HG03521 (cell line): ENCODE measurements at regions not wholly inside any gene's neighbourhood (a gene's known extent, or its start where the extent isn't known, plus 50 kb on each side); places are given as distances from the start of the nearest gene placed in this dataset.
"Not testable (repeated sequence)": the region's sequence is repeated elsewhere in the genome, so short reads cannot be mapped to it uniquely, and the experiment has no call there.

ENCODE experiments used
- ATAC-seq: cut with Tn5 transposase; IDR thresholded peaks from one replicate; pipeline ENCODE4 v1.9.1; 2021; ENCODE audit warnings: mild to moderate bottlenecking, moderate library complexity; ENCODE audit not compliant: unreplicated experiment

DNA sequence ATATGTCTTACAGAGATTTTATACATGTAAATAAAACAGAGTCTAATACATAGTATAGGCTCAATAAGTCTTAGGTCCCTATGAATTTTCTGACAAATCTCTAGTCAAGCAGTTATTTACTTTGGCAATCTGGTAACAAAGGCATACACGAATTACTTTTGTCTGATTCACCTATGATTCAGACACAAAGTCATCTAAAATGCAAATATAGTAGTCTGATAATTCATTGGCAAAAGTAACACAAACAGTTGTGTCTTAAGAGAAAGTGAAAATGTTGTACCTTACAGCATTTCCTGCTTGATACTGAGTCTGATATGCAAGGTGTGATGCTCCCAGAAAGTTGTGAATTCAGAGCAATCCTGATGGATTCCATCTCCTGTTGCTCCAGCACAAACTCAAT is 209.4 kb upstream of the PRSS1 start:
- no peak for ATAC-seq

DNA sequence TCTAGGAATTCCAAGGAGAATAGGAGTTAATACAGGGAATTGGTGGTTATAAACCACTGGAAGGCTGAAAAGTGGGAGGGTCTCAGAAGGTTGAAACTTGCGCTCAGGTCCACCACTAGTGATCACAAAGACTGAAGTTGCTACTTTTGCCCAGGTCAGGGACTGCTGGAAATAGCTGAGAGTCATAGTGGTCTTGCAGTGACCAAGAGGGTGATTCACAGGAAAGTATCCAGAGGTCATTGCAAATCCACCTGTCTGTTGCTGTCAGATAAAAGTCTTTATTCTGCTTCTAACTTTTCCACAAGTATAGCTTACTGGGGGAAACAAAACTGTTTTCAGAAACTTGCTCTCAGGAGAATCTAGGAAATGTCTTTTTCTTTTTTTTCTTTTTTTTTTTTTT is 211.5 kb upstream of the PRSS1 start:
- no peak for ATAC-seq

DNA sequence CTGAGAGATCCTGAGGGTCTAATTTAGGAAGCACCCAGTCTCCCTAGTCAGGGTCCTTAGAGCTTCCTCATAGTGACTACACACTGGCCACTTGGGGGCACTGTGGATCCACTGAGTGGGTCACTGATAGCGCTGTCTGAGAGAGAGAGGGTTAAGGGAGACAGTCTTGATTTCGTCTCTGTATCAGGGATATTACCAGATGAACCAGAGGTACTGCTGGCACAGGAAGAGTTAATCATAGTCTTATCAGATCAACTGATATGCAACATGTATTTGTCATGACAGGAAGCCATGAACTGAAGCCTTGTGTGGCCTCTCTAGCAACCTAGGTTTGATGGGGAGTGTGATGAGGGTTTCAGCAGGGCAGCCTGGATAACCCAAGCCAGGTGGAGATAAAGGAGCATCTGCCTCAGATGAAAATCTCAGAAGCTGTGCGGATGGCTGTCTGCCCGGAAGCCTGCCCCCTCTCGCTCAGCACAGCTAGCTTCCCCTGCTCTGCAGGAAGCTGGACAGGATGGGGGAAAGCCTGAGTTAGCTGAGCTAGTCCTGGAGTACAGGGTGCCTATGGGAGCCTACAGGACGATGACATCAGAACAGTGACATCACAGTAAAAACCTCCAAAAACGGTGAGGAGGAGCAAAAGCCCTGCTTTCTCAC is 214.0 kb upstream of the PRSS1 start:
- peak; percentile 85 for ATAC-seq

DNA sequence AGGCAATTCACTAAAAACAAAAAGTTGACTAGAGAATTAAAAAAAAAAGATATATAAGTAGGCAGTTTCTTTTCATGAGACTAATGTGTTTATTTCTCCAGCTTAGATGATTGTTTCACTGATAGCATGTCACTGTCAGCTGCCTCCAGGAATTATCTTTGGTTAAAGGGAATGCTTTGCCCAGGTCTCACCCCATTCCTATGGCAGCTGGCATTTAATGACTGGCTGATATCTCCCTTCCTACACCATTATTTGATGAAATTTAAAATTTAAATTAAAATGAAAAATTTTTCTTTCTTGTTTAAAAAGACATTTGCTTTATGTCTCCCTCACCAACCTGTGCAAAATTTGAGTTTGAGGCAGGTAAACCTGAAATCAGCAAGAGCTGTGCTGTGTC is 214.5 kb upstream of the PRSS1 start:
- ATAC-seq, result no peak

DNA sequence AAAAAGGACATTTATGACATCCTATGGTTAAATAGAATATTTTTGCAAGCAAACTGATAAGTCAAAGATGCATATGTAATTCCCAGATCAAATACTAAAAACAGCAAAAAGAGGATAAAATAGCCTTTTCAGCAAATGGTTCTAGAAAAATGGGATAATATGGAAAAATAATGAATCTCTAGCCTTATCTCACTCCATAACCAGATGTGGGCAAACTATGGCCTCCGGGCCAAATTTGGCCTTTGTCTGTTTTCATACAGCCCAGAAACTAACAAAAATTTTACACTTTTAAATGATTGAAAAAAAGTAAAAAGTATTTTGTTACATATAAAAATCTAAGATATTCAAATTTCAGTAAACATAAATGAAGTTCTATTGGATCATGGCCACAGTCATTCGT is 215.4 kb upstream of the PRSS1 start:
- no peak for ATAC-seq

DNA sequence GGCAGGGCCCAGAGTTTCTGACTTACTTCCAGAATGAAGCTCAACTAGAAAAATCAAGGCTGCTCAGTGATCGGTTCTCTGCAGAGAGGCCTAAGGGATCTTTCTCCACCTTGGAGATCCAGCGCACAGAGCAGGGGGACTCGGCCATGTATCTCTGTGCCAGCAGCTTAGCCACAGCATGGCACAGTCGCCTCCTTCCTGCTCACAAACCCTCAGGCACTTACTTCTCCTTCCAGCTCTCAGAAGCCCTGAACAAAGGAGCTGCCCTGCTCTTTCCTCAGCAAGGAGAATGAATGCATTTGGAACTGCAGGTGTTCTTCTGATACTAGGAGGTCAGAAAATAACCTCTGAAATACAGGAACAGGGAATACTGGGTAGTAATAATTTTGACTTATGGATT is 219.7 kb upstream of the PRSS1 start:
- ATAC-seq, result no peak

DNA sequence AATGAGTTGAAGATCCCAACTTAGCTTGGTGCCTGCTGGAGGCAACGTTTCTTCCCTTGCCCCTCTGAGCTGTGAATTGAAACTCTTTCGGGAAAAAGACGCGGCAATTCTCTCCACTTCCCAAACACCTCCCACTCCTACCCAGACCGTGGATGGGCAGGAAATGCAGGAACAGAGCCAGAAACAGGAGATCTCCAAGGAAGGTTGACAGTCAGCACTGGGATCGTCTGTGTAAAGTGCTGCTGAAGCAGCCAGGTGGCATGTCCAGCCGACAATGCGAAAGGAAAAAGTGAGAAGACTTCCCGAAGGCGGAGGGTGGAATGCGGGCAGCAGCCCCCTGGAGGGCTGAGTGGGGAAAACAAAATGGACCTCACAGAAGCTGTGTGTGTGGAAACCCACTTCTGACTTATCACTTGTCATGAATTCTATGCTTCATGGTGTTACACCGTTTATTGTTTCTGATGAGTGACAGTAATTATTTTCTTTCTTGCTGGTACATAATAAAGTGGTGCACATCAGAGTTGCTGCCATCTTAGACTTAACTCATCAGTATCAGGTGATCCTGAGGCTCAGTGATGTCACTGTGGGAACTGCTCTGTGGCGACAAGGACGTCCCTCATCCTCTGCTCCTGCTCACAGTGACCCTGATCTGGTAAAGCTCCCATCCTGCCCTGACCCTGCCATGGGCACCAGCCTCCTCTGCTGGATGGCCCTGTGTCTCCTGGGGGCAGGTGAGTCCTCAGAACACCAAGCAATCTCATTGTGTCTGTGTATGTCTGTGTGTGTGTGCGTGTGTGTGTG is 220.5 kb upstream of the PRSS1 start:
- no peak for ATAC-seq

DNA sequence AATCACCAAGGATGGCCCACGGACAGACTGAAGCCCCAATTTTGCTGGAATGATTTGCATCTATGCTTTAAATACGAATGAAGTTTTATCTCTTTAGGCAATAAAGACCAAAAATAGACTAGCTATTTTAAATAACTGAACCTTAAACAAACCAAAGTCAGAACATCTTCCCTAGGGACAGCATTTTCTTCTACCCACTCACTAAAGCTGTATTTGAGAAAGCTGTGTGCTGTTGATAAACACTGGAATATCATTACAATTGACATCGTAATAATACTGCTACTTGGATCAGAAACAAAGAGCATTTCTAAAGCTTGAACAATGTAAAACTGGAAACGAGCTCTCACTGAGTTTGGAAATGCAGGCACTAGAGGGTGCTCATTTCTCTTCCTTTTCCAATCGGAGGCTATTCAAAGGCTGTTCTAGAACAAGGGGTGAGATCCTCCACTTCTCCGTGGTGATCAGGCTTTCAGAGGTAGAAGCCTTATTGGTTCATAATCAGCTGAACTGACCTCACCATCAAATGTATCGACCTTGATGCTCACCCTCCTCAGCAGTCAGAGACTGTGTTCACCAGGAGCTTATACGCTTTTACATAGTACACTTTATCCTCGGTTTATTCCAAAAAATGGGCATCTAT is 225.3 kb upstream of the PRSS1 start:
- ATAC-seq, result no peak

DNA sequence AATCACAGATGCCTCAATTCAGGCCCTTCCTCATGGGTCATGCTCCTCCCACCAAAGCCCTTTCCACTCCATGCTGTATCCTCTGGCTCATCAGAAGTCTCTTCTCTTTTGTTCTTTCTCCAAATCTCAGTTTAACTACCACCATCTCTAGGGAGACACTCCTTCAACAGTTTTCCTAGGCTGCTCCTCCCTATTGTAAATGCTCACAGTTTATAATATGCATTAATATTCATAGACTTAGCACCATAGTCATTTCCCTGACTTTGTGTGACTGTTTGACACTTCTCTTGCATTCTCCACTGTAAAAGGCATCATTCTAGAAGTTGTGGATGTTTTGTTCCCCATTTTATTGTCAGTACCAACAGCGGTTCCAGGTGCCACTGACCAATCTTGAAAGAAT is 226.5 kb upstream of the PRSS1 start:
- no peak for ATAC-seq

DNA sequence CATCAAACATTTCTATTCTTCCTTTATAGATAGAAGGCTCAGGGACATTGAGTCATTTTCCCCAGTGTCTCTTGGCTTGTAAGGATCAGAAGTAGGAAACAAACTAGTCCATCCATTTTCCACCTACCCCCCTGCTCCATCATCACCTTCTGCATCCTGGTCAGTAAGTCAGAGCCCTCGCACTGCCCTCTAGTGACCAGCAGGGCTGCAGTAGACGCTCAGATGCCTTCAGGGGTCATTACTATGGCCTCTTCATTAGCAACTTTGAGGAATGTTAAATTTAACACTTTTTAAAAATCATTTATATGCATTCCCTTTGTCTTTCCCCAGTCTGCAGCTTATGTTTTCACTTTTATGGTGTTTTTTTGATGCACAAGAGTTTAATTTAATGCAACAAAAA is 228.4 kb upstream of the PRSS1 start:
- not testable (repeated sequence) for ATAC-seq

DNA sequence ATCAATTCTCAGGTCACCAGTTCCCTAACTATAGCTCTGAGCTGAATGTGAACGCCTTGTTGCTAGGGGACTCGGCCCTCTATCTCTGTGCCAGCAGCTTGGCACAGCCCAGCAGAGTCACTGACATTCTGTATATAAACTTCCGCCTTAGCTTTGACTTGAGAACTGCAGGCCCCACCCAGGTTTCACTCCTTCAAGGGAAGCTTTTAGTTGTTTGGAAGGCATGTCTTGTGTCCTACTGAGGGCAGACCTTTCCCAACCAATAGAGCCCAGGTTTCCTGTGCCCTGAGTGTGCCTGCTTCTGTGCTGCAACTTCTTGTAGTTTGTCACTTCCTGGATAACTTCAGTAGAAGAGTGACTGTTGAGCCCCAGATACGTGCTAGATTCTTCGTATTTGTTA is 228.8 kb upstream of the PRSS1 start:
- not testable (repeated sequence) for ATAC-seq

DNA sequence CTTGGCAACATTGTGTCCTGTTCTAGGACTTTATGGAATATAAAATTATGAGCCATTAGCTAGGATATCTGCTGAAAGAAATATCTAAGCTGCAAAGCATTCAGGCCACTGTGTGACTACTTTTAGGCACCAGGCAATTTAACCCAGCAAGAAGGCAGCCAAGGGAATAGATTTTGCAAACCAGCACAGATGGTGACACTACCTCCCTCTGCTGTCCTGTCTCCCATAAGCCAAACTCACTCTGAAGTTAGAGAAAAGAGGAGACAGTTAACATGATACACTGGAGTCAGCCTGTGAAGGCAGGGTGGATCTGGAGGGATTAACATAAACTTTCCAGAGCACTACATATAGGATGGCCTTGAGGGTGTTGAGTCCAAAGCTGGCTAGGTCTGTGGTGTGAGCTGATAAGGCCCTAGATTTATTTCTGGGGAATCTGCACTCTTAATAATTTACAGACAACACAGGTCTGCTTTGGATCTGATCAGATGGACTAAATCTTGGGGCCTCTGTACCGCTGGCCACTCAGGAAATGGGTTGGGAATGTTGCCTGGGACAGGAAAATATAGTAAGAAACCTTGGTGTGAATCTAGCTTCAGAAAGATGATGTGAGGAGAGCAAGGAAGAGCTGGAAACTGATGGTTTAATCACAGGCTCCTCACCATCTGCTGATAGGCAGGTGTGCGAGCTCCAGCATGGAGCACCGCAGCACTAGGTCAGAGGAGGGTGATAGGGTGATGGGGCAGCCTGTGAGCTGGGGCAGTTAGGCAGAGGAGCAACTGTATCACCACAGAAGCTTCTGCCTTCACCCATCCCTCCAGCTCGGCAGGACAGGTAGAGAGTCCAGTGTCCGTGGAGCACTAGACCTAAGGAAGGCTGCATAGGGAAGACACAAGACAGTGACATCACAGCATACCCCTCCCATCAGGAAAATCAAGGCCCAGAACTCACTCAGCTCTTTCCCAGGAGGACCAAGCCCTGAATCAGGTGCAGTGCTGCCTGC is 229.9 kb upstream of the PRSS1 start:
- no peak for ATAC-seq

DNA sequence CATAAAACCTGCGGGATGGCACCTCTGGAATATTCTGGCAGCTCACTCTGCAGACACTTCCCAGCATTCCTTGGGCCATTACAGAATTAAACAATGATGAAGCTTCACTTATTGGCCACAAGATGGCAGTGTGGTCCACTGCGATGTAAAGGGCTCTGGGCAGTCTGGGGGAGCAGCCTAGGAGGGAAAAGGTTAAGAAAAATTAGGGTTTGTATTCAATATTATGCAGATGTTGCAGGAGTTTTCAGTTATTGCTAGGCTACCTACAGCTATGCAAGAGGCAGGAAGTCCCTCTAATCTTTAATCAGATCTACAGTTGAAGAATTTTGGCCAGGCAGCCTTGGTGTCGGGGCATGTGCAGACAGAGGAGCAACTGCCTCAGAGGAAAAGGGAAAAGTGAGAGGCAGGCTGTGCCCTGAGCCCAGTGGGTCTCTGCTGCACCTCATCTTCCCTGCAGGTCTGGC is 233.2 kb upstream of the PRSS1 start:
- peak; percentile 84 for ATAC-seq

DNA sequence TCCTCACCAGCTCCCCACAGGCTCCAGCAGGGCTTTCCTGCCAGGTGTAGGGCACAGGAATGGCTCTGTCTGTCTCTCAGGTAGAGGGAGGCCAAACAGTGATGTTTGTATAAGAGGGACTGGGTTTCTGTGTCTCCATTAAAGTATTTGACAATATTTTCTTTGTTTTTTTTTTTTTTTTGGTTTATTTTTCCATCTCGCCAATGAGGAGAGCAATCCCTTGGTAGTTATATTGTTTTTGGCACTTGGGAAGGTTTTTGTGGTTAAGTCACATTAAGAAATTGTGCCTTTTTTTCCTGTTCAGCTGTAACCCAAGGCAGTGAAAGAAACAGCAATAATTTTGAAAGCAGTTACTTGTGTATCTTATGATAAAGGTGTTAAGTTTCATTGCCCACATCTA is 234.6 kb upstream of the PRSS1 start:
- ATAC-seq, result not testable (repeated sequence)

DNA sequence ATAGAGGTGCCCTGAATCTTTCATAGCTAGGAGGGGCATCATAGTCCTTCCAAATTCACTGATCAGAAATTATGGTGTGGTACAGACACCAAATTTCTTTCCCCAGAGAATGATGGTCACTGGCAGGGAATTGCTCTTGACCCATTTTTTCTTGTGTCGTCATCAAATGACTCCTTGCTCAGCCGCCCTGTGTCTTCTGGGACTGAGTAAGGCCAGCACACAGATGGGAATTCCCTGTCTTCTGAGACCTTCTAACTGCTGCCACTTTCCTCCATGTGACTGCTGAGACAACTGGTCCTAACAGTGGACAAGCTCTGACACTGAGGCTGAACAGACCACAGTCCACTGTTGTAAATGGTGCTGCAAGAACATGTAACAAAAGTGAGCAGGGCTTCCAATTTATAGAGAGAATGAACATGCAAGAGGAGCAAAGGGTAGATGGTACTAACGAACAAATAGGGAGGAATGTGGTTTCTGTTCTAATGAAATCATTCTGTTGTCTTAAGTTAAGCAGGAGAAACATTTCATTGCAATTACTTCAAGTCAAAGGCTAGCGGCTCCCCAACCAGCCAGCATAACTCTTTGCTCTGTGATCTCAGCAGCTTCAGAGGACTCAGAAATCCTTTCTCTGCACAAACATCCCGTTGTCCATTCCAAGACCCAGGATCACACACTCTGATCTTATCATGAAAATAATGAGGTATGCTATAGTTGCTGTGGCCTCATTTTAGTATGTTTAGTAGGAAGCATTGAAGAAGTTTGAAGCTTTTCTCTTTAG is 235.9 kb upstream of the PRSS1 start:
- no peak for ATAC-seq

DNA sequence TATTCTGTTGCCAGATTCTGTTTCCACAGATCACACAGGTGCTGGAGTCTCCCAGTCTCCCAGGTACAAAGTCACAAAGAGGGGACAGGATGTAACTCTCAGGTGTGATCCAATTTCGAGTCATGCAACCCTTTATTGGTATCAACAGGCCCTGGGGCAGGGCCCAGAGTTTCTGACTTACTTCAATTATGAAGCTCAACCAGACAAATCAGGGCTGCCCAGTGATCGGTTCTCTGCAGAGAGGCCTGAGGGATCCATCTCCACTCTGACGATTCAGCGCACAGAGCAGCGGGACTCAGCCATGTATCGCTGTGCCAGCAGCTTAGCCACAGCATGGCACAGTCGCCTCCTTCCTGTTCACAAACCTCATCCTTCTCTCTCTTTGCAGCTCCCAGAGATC is 237.5 kb upstream of the PRSS1 start:
- no peak for ATAC-seq

DNA sequence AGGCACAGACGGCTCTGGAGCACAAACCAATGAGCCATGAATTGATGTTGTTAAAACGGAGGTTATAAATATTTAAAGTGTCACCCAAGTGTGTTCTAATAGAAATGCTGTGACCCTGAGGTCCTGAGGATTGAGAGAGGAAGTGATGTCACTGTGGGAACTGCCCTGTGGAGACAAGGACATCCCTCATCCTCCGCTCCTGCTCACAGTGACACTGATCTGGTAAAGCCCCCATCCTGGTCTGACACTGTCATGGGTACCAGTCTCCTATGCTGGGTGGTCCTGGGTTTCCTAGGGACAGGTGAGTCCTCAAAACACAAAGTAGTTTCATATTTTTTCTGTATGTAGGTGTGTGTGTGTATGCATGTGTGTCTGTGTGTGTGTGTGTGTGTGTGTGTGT is 237.9 kb upstream of the PRSS1 start:
- no peak for ATAC-seq

DNA sequence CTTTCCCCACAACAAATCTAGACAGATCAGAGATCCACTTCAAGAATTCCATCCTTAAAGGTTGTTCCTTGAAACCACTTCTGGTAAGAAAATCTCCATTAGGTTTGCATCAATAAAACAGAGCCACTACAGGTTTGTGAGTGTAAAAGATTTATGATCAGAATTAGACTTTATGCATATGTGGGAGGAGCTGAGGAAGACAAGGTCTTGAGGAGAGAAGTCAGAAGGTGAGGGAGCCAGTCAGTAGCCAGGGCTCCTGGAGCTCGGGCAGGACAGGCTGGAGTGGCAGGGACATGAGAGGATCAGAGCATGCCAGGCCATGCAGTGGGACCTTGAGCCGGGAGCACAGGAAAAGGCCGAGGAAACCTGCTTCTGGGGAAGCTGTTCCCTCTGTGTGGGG is 240.0 kb upstream of the PRSS1 start:
- not testable (repeated sequence) for ATAC-seq

DNA sequence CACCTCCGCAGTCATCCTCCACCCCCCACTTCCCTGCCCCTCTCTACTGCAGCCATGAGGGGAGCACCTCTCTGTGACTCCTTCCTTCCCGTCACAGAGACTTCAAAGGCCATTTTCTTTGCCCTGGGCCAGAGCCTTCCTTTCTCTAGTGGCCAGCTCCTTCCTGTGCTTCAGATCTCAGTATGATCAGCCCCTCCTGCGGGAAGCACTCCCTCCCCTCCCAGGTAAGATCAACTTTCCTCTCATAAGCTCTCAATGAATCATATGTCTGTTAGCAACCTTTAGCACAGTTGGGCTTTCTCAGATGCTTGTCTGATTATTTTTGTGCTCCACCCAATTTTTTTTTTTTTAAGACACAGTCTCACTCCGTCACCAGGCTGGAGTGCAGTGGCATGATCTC is 241.0 kb upstream of the PRSS1 start:
- no peak for ATAC-seq

DNA sequence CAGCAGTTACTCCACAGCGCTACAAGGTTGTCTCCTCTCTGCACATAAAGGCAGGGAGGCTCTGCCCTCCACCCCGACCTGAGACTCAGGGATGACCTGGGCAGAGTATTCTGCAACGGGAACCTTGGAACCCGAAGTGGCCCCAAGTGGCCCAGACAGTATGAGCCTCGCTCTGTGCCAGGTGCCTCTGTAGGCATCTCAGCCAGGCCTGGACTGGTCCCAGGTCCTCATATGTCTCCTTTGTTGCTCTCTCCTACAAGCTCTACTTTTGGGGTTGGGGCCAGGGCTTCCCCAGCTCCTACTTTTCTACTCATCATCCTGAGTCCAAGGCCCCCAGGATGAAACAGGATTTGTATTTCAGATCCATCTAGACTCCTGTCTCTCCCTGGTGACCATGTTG is 241.5 kb upstream of the PRSS1 start:
- no peak for ATAC-seq
